ENCODE measurements at regions not wholly inside any gene's neighbourhood (a gene's known extent, or its start where the extent isn't known, plus 50 kb on each side); places are given as distances from the start of the nearest gene placed in this dataset.
"Not testable (repeated sequence)": the region's sequence is repeated elsewhere in the genome, so short reads cannot be mapped to it uniquely, and the experiment has no call there.

- no peak for DNase-seq (ENCODE audit: low read depth, low spot score)
Observed at GRCh38 chr2:11922294-11922693, 175.9 kb downstream of the LPIN1 start.

GRCh38 chr2:11923935-11924334 lies 177.5 kb downstream of the LPIN1 start:
- no peak for DNase-seq (ENCODE audit: low read depth, low spot score)

GRCh38 chr2:11925295-11926066 lies 179.0 kb downstream of the LPIN1 start:
- DNase-seq (ENCODE audit: low read depth, low spot score), result no peak

GRCh38 chr2:11930211-11930761 lies 183.9 kb downstream of the LPIN1 start:
- no peak for DNase-seq (ENCODE audit: low read depth, low spot score)

- no peak for DNase-seq (ENCODE audit: low read depth, low spot score)
Observed at GRCh38 chr2:11932048-11932512, 185.6 kb downstream of the LPIN1 start.

- no peak for DNase-seq (ENCODE audit: low read depth, low spot score)
Observed at GRCh38 chr2:11932962-11933361, 186.5 kb downstream of the LPIN1 start.

GRCh38 chr2:11933854-11934253 lies 187.4 kb downstream of the LPIN1 start:
- no peak for DNase-seq (ENCODE audit: low read depth, low spot score)

GRCh38 chr2:11936761-11937160 lies 190.3 kb downstream of the LPIN1 start:
- DNase-seq (ENCODE audit: low read depth, low spot score), result no peak

GRCh38 chr2:11938196-11938595 lies 191.8 kb downstream of the LPIN1 start:
- no peak for DNase-seq (ENCODE audit: low read depth, low spot score)

- no peak for DNase-seq (ENCODE audit: low read depth, low spot score)
Observed at GRCh38 chr2:11939523-11939922, 193.1 kb downstream of the LPIN1 start.

GRCh38 chr2:11940121-11940743 lies 193.8 kb downstream of the LPIN1 start:
- no peak for DNase-seq (ENCODE audit: low read depth, low spot score)

GRCh38 chr2:11940799-11941198 lies 194.4 kb downstream of the LPIN1 start:
- DNase-seq (ENCODE audit: low read depth, low spot score), result no peak

GRCh38 chr2:11941201-11942177 lies 195.1 kb downstream of the LPIN1 start:
- DNase-seq (ENCODE audit: low read depth, low spot score), result no peak

GRCh38 chr2:11942178-11942569 lies 195.7 kb downstream of the LPIN1 start:
- no peak for DNase-seq (ENCODE audit: low read depth, low spot score)

GRCh38 chr2:11944311-11944710 lies 197.9 kb downstream of the LPIN1 start:
- DNase-seq (ENCODE audit: low read depth, low spot score), result no peak

GRCh38 chr2:11945139-11946126 lies 199.0 kb downstream of the LPIN1 start:
- DNase-seq (ENCODE audit: low read depth, low spot score), result no peak

GRCh38 chr2:11947956-11948355 lies 201.5 kb downstream of the LPIN1 start:
- DNase-seq (ENCODE audit: low read depth, low spot score), result no peak

- no peak for DNase-seq (ENCODE audit: low read depth, low spot score)
Observed at GRCh38 chr2:11949732-11950523, 203.5 kb downstream of the LPIN1 start.

GRCh38 chr2:11950896-11951295 lies 204.5 kb downstream of the LPIN1 start:
- DNase-seq (ENCODE audit: low read depth, low spot score), result no peak

- not testable (repeated sequence) for DNase-seq (ENCODE audit: low read depth, low spot score)
Observed at GRCh38 chr2:11951492-11951891, 205.1 kb downstream of the LPIN1 start.
